GM19468 (cell line): ENCODE measurements at regions not wholly inside any gene's neighbourhood (a gene's known extent, or its start where the extent isn't known, plus 50 kb on each side); places are given as distances from the start of the nearest gene placed in this dataset.
"Not testable (repeated sequence)": the region's sequence is repeated elsewhere in the genome, so short reads cannot be mapped to it uniquely, and the experiment has no call there.

Experiments used
- ATAC-seq: cut with Tn5 transposase; IDR thresholded peaks from one replicate; pipeline ENCODE4 v1.9.1; 2021; ENCODE audit warnings: mild to moderate bottlenecking, moderate library complexity, moderate number of reproducible peaks; ENCODE audit not compliant: unreplicated experiment; ENCODE audit errors: extremely low read depth

GRCh38 chr4:154907345-154908045 lies 126.4 kb downstream of the RBM46 start:
- ATAC-seq, result not testable (repeated sequence)

DNA sequence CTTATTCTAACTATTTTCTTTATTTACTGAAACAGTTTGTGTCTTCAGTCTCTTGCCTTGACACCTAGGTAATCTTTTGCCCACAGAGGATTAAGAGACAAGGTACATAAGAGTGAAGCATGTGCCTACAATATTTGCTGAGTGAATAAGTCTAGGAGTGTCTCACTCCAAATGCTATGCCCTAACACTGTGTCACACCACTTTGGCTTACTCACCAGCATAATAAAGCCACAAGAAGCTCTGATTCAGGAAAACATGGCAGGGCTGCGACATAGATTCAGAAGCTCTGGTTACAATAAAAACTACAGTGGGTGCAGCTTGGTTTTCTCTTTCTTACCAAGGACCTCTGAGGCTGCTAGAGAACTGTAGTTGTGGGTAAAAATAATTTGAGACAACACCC lies 127.1 kb downstream of the RBM46 start:
- ATAC-seq, result no peak

GRCh38 chr4:154911097-154911496 lies 130.0 kb downstream of the RBM46 start:
- ATAC-seq, result no peak

- no peak for ATAC-seq
Observed at GRCh38 chr4:154911608-154912098, 130.6 kb downstream of the RBM46 start.

- ATAC-seq, result no peak
Observed at GRCh38 chr4:154916068-154916467, 135.0 kb downstream of the RBM46 start.

- ATAC-seq, result no peak
Observed at GRCh38 chr4:154927126-154927680, 146.1 kb downstream of the RBM46 start.

GRCh38 chr4:154928640-154929257 lies 147.7 kb downstream of the RBM46 start:
- ATAC-seq, result no peak

- ATAC-seq, result no peak
Observed at GRCh38 chr4:154936873-154937272, 155.8 kb downstream of the RBM46 start.

DNA sequence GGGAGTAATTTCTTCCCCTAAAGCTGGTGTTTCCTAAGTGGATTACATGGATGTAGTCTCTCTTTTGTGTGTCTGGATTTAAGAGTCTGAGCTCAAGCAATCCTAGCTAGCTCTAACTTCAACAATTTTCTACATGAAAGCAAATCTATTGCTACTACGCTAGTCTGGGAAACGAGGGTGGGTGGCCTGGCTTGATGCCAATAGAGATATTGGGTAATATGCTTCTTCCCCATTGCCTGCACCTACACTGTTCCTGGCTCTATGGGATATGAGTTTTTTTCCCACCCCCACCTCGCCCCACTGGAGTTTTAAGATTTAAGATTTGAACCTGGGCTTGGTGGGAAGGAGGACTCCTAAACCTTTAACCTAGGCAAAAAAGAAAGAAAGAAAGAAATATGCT lies 158.8 kb downstream of the RBM46 start:
- no peak for ATAC-seq

GRCh38 chr4:154942176-154942575 lies 161.1 kb downstream of the RBM46 start:
- ATAC-seq, result no peak

DNA sequence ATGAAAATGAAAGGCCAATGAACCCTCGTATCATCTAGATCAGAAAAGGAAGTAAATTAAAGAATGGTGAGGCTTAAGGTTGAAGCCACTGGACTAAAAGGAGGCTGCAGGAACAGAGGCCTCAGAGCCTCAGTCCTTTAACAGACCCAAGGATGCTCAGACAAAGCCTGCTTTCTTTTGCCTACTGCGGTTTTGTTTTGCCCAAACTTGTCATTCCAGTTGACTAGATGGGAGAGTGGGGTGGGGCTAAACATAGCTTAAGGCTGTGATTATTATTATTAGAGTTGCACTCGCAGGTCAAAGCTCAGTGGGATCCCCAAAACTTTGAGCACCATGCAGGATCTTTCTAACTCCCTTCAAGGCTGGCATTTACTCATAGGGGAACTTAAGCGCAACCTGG lies 163.9 kb downstream of the RBM46 start:
- no peak for ATAC-seq

GRCh38 chr4:154946113-154946512 lies 165.0 kb downstream of the RBM46 start:
- ATAC-seq, result no peak

- no peak for ATAC-seq
Observed at GRCh38 chr4:154953691-154954090, 172.6 kb downstream of the RBM46 start.

DNA sequence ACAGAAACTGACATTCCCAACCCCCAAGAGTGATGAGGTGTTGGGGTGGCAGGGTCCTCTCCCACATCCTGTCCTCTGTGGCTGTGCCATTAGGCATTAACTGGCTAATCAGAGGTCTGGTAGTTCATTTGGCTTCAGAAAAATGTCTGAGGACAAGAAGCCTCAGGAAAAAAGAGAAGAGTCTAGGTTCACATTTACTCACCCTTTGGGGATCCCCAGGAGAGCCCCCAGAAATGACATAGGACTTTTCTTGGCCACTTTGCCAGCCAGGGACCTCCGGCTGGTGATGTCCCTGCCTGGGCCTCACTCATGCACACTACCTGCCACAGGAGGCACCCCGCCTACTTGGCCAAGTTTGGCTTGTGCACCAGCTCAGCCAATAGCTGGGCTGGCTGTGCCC lies 173.0 kb downstream of the RBM46 start:
- no peak for ATAC-seq

DNA sequence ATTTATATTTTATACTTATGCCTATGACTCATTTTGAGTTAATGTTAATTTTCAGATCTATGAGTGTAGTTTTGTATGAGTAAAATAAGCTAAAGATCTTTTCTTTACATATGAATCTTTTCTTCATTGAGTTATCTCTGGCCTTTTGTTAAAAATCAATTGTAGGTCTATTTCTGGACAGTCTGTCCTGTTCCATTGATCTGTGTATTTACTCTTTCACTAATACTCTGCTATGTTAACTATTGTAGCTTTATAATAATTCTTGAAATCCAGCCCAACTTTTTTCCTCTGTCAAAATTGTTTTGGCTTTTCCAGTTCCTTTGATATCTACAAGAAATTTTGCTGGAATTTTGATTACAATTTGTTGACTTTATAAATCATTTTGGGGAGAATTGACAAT lies 177.0 kb downstream of the RBM46 start:
- ATAC-seq, result no peak

DNA sequence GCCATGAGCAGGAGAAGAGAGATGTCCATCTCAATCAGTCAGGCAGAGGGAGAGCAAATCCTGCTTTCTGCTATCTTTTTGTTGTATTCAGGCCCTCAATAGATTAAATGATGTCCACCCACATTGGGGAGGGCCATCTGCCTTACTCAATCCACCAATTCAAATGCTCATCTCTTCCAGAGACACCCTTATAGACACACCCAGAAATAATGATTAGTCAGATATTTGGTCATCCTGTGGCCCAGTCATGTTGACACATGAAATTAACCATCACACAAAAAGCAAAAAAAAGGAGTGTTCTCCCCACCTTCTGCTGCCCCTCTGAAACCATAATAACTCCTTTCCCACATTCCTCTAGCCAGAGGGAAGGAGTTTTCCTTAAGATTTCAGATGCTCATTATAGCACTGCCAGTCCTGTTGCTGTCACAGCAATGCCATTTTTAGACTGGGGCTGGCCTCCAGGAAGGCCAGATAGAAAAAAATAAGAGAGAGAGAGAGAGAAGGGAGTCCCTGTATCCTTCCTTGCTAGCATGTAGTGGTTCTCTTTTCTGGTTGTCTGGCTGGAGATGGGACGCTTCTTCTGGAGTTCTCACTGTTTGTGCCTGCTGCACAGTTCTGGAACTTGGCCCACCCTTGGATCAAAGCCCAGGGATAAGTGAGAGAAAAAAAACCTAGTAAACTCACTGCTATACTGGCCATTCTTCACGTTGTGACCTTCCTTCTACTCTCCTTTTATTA lies 177.7 kb downstream of the RBM46 start:
- no peak for ATAC-seq

DNA sequence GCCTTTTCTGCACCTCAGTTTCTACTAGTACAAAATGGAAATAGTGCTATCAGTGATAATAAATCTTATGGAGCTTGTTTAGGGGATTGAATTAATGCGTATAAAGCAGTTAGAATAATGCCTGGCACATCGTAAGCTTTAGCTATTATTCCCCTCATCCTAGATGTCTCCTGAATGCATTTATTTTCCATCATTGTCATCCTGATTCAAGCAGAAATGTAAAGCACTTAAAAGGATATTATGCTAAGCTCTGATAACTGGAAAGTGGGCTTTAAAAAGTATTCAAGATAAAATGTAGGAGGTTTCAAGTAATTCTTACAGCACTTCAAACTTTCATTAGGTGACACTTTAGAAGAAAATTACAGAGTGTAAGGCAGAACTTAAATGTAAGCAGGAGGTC lies 178.7 kb downstream of the RBM46 start:
- ATAC-seq, result no peak

DNA sequence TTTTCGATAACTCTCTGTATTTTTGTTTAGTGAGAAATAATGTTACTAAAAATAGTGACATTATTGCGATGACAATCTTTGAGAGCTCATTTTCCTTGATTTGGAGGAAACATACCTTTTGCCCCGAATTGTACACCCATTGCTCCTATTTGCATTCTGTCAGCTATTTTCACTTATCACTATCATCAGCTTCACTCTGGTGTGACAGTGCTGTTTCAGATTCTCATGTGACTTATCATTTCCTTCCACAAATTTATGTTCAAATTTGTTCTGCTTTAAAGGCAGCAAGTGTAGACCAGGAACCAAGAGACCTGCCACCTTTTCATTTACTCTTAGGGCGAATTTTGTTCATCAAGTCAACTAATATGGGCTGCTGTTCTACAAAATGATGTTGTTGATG lies 179.4 kb downstream of the RBM46 start:
- no peak for ATAC-seq

DNA sequence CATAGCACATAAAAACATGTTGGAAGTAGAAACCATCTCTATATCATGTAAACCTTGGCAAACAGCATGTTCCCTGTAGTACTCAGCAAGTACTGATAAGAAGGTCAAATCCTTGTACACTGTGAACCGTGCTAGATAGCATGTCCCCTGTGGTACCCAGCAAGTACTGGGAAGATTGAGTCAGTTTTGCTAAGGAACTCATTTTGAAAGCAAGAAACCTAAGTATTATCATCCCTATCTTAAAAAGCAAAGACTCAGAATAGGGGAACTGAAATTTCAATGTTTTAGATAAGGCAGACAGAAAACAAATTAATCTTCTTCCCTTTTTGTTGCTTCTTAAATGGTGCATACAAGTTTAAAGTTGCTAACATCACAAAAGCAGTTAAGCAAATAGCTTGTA lies 180.2 kb downstream of the RBM46 start:
- peak; percentile 83 for ATAC-seq

DNA sequence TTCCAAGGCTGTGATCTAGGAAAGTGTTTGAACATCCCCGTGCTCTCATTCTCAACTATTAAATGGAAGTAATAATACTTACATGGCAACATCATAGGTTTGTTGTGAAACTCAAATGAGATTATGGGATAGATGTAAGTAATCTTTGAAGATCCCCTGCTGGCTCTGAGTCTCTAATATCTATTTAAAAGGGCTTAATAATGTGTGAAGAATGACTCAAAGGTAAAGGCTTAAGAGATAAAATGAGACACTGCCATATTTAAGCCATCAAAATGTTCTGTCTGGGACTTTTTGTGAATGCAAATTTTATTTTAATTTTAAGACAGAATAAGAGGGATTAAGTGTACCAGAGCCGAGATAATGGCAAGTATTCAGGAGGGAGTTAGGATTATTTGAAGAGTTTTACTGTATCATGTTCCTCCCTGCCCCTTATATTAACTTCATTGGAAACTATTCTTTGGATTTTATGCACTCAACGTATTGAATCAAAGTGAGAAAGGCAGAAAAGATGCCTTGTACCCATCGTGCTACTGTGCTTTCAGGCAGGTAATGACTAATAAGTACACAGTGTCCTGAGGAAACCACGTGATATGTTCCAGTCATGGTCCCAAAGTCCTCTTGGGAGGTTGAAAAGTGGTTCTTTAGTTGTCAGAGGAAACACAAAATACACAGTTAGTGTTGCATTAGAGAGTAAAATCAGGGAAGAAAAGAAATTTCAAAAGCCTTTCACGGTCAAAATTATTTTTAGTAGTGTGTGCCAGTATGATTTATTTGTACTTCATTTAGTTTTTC lies 192.4 kb downstream of the RBM46 start:
- no peak for ATAC-seq
